DOHH2 (cell line): ENCODE measurements at regions not wholly inside any gene's neighbourhood (a gene's known extent, or its start where the extent isn't known, plus 50 kb on each side); places are given as distances from the start of the nearest gene placed in this dataset.

Experiments used
- H3F3A ChIP-seq: fragments of 200-600 bp; sonication (generic), shearing (Covaris generic); 2 replicates; pipeline ENCODE4 v1.6.0; 2016; ENCODE audit warnings: antibody characterized with exemption, mild to moderate bottlenecking; ENCODE audit not compliant: control insufficient read depth, insufficient read depth
- H3K27ac ChIP-seq: fragments of 200-600 bp; sonication (generic); 2 replicates; pipeline ENCODE4 v1.5.1; 2014; ENCODE audit warnings: low read depth, mild to moderate bottlenecking, low read length, moderate library complexity
- H3K27me3 ChIP-seq: fragments of 200-600 bp; sonication (generic); 2 replicates; pipeline ENCODE4 v1.6.1; 2014; ENCODE audit warnings: mild to moderate bottlenecking, low read length, mixed read lengths; ENCODE audit not compliant: control insufficient read depth
- H3K36me3 ChIP-seq: fragments of 200-600 bp; sonication (generic); 2 replicates; pipeline ENCODE4 v1.6.1; 2014; ENCODE audit warnings: mild to moderate bottlenecking, low read length, moderate library complexity, mixed read lengths; ENCODE audit not compliant: control insufficient read depth
- H3K4me1 ChIP-seq: fragments of 200-600 bp; sonication (generic); 2 replicates; pipeline ENCODE4 v1.6.1; 2014; ENCODE audit warnings: mild to moderate bottlenecking, low read length, mixed read lengths; ENCODE audit not compliant: control insufficient read depth
- H3K4me2 ChIP-seq: fragments of 200-600 bp; sonication (generic); 2 replicates; pipeline ENCODE4 v1.6.0; 2014; ENCODE audit warnings: mild to moderate bottlenecking, low read length, moderate library complexity
- H3K4me3 ChIP-seq: fragments of 200-600 bp; sonication (generic); 2 replicates; pipeline ENCODE4 v1.5.1; 2014; ENCODE audit warnings: mild to moderate bottlenecking, low read length, mixed read lengths
- H3K79me2 ChIP-seq: fragments of 200-600 bp; sonication (generic); 2 replicates; pipeline ENCODE4 v1.6.1; 2014; ENCODE audit warnings: mild to moderate bottlenecking, low read length, mixed read lengths; ENCODE audit not compliant: control insufficient read depth
- H3K9me2 ChIP-seq: fragments of 200-600 bp; sonication (generic); replicated peaks from 2 replicates; pipeline ENCODE4 v1.6.1; 2014; ENCODE audit warnings: mild to moderate bottlenecking, low read length, mixed read lengths; ENCODE audit not compliant: control insufficient read depth
- H3K9me3 ChIP-seq: fragments of 200-600 bp; sonication (generic); 2 replicates; pipeline ENCODE4 v1.6.1; 2014; ENCODE audit warnings: antibody characterized with exemption, low read length, mixed read lengths; ENCODE audit not compliant: control insufficient read depth, insufficient read depth
- H4K20me1 ChIP-seq: fragments of 200-600 bp; sonication (generic); 2 replicates; pipeline ENCODE4 v1.6.0; 2014; ENCODE audit warnings: low read depth, mild to moderate bottlenecking, antibody characterized with exemption, low read length, moderate library complexity; ENCODE audit not compliant: control insufficient read depth, insufficient read depth
- EZH2phosphoT487 ChIP-seq: fragments of 200-600 bp; sonication (generic); IDR thresholded peaks from 2 replicates; pipeline ENCODE4 v1.6.1; 2017; ENCODE audit warnings: borderline replicate concordance, mild to moderate bottlenecking, antibody characterized with exemption, low read length, moderate library complexity, mixed read lengths
- TF ChIP-seq, protein P1 (sequence below): fragments of 200-600 bp; sonication (generic); IDR thresholded peaks from one replicate; pipeline ENCODE4 v1.5.1; 2014; ENCODE audit warnings: antibody characterized with exemption, mild to moderate bottlenecking, low read depth, low read length; ENCODE audit not compliant: poor library complexity, severe bottlenecking

DNA sequence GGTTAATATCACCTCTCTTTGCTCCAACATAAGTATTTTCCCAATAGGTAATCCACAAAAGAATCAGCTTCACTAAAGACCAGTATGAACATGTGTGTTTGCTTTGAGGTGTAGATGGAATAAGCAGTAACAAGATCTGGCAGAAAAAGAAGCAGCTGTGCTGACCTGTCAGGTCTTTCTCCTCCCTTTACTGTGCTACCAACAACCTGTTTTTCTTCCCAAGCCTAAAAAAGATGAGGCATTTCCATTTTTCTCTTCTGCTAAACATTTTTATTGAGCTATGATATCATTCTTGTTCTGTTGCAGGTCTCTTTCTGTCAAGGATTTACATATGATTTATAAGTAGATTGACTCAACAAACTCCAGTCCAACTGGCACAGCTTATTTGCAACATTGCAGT lies 315.2 kb upstream of the GLI3 start:
- TF ChIP-seq EZH2phosphoT487 = no peak
- TF ChIP-seq, protein P1, sequence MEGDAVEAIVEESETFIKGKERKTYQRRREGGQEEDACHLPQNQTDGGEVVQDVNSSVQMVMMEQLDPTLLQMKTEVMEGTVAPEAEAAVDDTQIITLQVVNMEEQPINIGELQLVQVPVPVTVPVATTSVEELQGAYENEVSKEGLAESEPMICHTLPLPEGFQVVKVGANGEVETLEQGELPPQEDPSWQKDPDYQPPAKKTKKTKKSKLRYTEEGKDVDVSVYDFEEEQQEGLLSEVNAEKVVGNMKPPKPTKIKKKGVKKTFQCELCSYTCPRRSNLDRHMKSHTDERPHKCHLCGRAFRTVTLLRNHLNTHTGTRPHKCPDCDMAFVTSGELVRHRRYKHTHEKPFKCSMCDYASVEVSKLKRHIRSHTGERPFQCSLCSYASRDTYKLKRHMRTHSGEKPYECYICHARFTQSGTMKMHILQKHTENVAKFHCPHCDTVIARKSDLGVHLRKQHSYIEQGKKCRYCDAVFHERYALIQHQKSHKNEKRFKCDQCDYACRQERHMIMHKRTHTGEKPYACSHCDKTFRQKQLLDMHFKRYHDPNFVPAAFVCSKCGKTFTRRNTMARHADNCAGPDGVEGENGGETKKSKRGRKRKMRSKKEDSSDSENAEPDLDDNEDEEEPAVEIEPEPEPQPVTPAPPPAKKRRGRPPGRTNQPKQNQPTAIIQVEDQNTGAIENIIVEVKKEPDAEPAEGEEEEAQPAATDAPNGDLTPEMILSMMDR = no peak

DNA sequence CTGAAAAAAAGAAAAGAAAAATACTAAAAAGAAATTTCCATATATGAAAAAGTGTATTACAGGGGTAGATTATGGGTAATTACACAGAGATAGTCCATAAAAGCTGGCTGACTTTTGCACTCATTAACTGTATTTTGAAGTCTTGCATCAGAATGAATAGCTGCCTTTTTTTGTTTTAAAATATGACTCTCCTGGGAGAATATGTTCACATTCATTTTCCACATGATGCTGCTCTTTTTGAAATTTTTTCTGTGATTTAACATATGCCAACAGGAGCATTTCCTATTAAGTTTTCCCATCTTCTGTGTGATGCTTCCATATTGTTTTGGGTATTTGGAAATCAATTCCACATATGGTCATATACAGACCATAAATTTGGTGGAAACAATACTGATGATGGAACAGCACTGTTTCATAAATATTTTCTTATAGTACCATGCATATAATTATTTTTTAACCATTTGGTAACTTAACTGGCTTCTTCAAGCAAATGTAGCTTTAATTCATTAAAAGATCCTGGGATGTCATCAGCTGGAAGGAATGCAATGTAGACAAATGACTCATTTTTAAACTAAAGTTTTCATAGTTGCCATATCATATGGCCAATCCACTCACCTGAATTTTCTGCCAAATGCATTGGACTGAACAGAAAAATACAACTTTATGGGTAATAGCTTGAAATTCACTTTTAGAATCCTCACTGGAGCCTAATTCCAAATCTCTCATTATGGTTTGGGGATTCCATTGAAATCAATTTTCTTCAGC lies 313.9 kb upstream of the GLI3 start:
- Histone ChIP-seq H3K36me3 (no peaks in the 10 kb centered on the region), H3K27me3 (no peaks in the 10 kb centered on the region), H3K4me3 (no peak overlapping the region), H3K4me2 (no peak overlapping the region), H3K27ac (no peak overlapping the region), H3K9me3 (no peaks in the 10 kb centered on the region; the same call in 1 of the 2 replicates), H3K79me2 (no peaks in the 10 kb centered on the region), H3F3A (no peaks in the 10 kb centered on the region), H3K9me2 (no peaks in the 10 kb centered on the region), H4K20me1 (no peaks in the 10 kb centered on the region), H3K4me1 (no peaks in the 10 kb centered on the region)
- TF ChIP-seq EZH2phosphoT487 = no peak
- TF ChIP-seq, protein P1 = no peak

More for the DNA sequence above, 315.2 kb upstream of the GLI3 start:
- no peaks in the 10 kb centered on the region for H3K36me3 ChIP-seq
- H3K79me2 ChIP-seq = no peaks in the 10 kb centered on the region
- no peaks in the 10 kb centered on the region for H3K9me3 ChIP-seq
- no peaks in the 10 kb centered on the region for H3K27me3 ChIP-seq
- no peak overlapping the region for H3K4me3 ChIP-seq
- H4K20me1 ChIP-seq = no peaks in the 10 kb centered on the region
- H3K4me2 ChIP-seq = no peak overlapping the region
- H3K9me2 ChIP-seq = no peaks in the 10 kb centered on the region
- H3K27ac ChIP-seq = no peak overlapping the region
- no peaks in the 10 kb centered on the region for H3K4me1 ChIP-seq
- no peaks in the 10 kb centered on the region for H3F3A ChIP-seq

DNA sequence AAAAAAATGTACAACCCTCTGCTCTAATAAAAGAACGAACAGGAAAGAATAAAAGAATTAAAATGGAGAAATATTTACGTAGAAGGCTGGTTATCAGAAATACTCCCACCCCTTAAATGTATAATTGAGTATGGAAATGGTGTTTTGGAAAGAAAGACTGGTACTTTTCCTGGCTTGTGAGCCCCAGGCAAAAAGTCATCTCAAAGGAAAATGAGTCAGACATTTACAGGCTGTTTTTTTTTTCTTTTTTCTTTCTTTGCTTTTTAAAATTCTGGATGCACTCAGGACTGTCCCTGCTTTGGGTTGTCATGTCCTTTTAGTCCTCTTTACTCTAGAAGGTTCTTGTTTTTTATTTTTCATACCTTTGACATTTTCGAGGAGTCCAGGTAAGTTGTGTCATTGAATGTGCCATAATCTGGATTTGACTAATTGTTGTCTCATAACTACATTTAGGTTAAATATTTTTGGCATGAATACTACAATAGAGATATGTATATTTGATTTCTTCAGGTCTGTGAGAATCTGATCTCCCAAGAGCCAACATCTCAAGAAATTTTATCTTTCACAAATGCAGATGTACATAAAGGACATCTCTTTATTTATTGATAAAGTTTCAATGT lies 313.0 kb upstream of the GLI3 start:
- no peak for TF ChIP-seq EZH2phosphoT487
- TF ChIP-seq, protein P1 = no peak
- H3F3A ChIP-seq = no peaks in the 10 kb centered on the region
- H3K27me3 ChIP-seq = no peaks in the 10 kb centered on the region
- no peaks in the 10 kb centered on the region for H3K4me1 ChIP-seq
- H3K9me3 ChIP-seq = peaks cover 2% of the 10 kb centered on the region
- H3K4me2 ChIP-seq = no peak overlapping the region
- H3K9me2 ChIP-seq = no peaks in the 10 kb centered on the region
- no peak overlapping the region for H3K27ac ChIP-seq
- no peaks in the 10 kb centered on the region for H3K79me2 ChIP-seq
- no peak overlapping the region for H3K4me3 ChIP-seq
- H3K36me3 ChIP-seq = no peaks in the 10 kb centered on the region
- H4K20me1 ChIP-seq = no peaks in the 10 kb centered on the region
